ENCODE measurements at regions not wholly inside any gene's neighbourhood (a gene's known extent, or its start where the extent isn't known, plus 50 kb on each side); places are given as distances from the start of the nearest gene placed in this dataset.

GRCh38 chr3:157672061-157672460, 168.8 kb upstream of the VEPH1 start:
- Histone ChIP-seq H3K27me3 (ENCODE audit: insufficient read depth, low read length) (no peaks in the 10 kb centered on the region), H3K9me3 (ENCODE audit: control insufficient read depth in 1 of 2, insufficient read depth in 1 of 2, low read depth in 1 of 2, low read length in 2 of 2) (no peaks in the 10 kb centered on the region), H3K4me1 (ENCODE audit: control insufficient read depth in 1 of 2, insufficient read depth in 2 of 2, low read length in 2 of 2) (peaks cover 0 to 4% of the 10 kb centered on the region in 2 experiments; a peak in 1 of 4 replicates), H3K36me3 (ENCODE audit: control insufficient read depth in 1 of 2, insufficient read depth in 2 of 2, low read length in 2 of 2) (no peaks in the 10 kb centered on the region), H3K79me2 (ENCODE audit: insufficient read depth, low read length) (no peaks in the 10 kb centered on the region), H3K9ac (ENCODE audit: low read length) (no peak overlapping the region), H3K27ac (ENCODE audit: low read depth, low read length) (no peak overlapping the region), H3K4me2 (ENCODE audit: low read length) (no peak overlapping the region), H2AFZ (ENCODE audit: low read depth, low read length, poor library complexity, severe bottlenecking) (no peak overlapping the region), H3K9me2 (ENCODE audit: insufficient read depth) (no peaks in the 10 kb centered on the region; the same call in 1 of the 2 replicates), H4K20me1 (ENCODE audit: insufficient read depth) (no peaks in the 10 kb centered on the region), H3K4me3 (replicated peaks in 1 of 2; ENCODE audit: low read depth in 1 of 2, low read length in 2 of 2) (no peak overlapping the region)
- RAD21 ChIA-PET (ENCODE audit: low non-redundant PET in 1 of 2, low total read pairs in 2 of 2, uncharacterized antibody in 2 of 2, unreplicated experiment in 2 of 2), result no interaction called here
- intact Hi-C loops (cut with micrococcal nuclease), result no loop called here
- CTCF ChIA-PET, result no interaction called here
- POLR2A ChIA-PET, result no interaction called here
- no peak for ATAC-seq
- DNase-seq (ENCODE audit: low read depth, low spot score), result no peak
- TF ChIP-seq ATF3 (IDR thresholded peaks at IDR 0.05) (no peak), JUND (IDR thresholded peaks at IDR 0.05) (no peak), ELF1 (IDR thresholded peaks at IDR 0.05; ENCODE audit: borderline replicate concordance, low read depth) (no peak), CEBPB (IDR thresholded peaks at IDR 0.05; ENCODE audit: low read depth) (no peak), SRF (IDR thresholded peaks at IDR 0.05; ENCODE audit: low read depth) (no peak), TCF7L2 (IDR thresholded peaks at IDR 0.05; ENCODE audit: borderline replicate concordance, extremely low read depth, insufficient read depth, insufficient read length) (no peak), EZH2 (IDR thresholded peaks at IDR 0.05) (no peak), REST (IDR thresholded peaks at IDR 0.05; ENCODE audit: low read depth) (no peak), SP1 (IDR thresholded peaks at IDR 0.05; ENCODE audit: low read depth) (no peak), RAD21 (IDR thresholded peaks at IDR 0.05; ENCODE audit: low read depth) (no peak), CTCF (IDR thresholded peaks at IDR 0.05 in 2 of 3, conservative IDR thresholded peaks at IDR 0.05 in 1 of 3; ENCODE audit: borderline replicate concordance in 1 of 3, insufficient read depth in 1 of 3, low read depth in 2 of 3, low read length in 2 of 3) (no peak), FOSL1 (IDR thresholded peaks at IDR 0.05; ENCODE audit: low read depth) (no peak), EZH2phosphoT487 (IDR thresholded peaks at IDR 0.05; ENCODE audit: borderline replicate concordance) (no peak), EGR1 (IDR thresholded peaks at IDR 0.05; ENCODE audit: low read depth) (no peak), CBX3 (IDR thresholded peaks at IDR 0.05; ENCODE audit: low read depth) (no peak), ZNF274 (IDR thresholded peaks at IDR 0.05; ENCODE audit: low read depth, low read length) (no peak), ZBTB33 (IDR thresholded peaks at IDR 0.05; ENCODE audit: extremely low read depth, insufficient replicate concordance, low read length) (no peak), POLR2A (IDR thresholded peaks at IDR 0.05; ENCODE audit: borderline replicate concordance, extremely low read depth, insufficient read depth, insufficient read length) (no peak), POLR2AphosphoS5 (IDR thresholded peaks at IDR 0.05; ENCODE audit: low read depth, low read length) (no peak)
- no TSS peak for BruUV-seq (replicated peaks)
